ENCODE measurements at regions not wholly inside any gene's neighbourhood (a gene's known extent, or its start where the extent isn't known, plus 50 kb on each side); places are given as distances from the start of the nearest gene placed in this dataset.

- Histone ChIP-seq H3K9ac (ENCODE audit: low read depth, low read length) (no peak overlapping the region), H4K5ac (ENCODE audit: low read depth, low read length) (no peak overlapping the region), H3K9me3 (ENCODE audit: control insufficient read depth, insufficient read depth, low read length) (no peaks in the 10 kb centered on the region), H3K4ac (ENCODE audit: low read depth, low read length) (no peak overlapping the region), H3K4me2 (ENCODE audit: low read depth, low read length) (no peak overlapping the region), H3K27me3 (ENCODE audit: control insufficient read depth, insufficient read depth, low read length) (no peaks in the 10 kb centered on the region), H3K36me3 (ENCODE audit: control insufficient read depth, insufficient read depth, low read length) (no peaks in the 10 kb centered on the region), H2AK5ac (ENCODE audit: low read depth, low read length) (no peak overlapping the region), H4K20me1 (ENCODE audit: insufficient read depth, low read length) (no peaks in the 10 kb centered on the region), H3K4me1 (ENCODE audit: control insufficient read depth, insufficient read depth, low read length) (no peaks in the 10 kb centered on the region; the same call in 1 of the 2 replicates), H2AK9ac (replicated peaks; ENCODE audit: low read depth, low read length, poor library complexity) (no peak overlapping the region), H3K4me3 (ENCODE audit: insufficient read depth, low read depth, low read length) (no peak overlapping the region), H2BK15ac (ENCODE audit: low read depth, low read length) (no peak overlapping the region), H4K8ac (ENCODE audit: low read depth in 2 of 2, low read length in 2 of 2) (no peak overlapping the region), H3K14ac (replicated peaks; ENCODE audit: low read depth, low read length) (no peak overlapping the region), H3K18ac (ENCODE audit: low read depth, low read length) (no peak overlapping the region), H2BK5ac (ENCODE audit: low read depth, low read length, poor library complexity, severe bottlenecking) (no peak overlapping the region), H3K79me1 (ENCODE audit: low read depth in 1 of 2, low read length in 2 of 2) (no peaks in the 10 kb centered on the region), H3K56ac (ENCODE audit: extremely low read depth, insufficient read depth, low read length) (no peak overlapping the region), H3K23ac (ENCODE audit: low read depth, low read length) (no peak overlapping the region), H2BK20ac (ENCODE audit: low read depth, low read length) (no peak overlapping the region), H2AFZ (replicated peaks; ENCODE audit: low read length, poor library complexity) (no peak overlapping the region), H4K91ac (ENCODE audit: insufficient read depth, low read depth, low read length) (no peak overlapping the region), H2BK120ac (ENCODE audit: low read depth, low read length) (no peak overlapping the region), H3K9me1 (ENCODE audit: insufficient read depth, low read length) (peaks cover 2% of the 10 kb centered on the region; the same call in 1 of the 2 replicates), H3K27ac (ENCODE audit: insufficient read depth, low read length) (no peak overlapping the region)
- TF ChIP-seq RCOR1 (IDR thresholded peaks at IDR 0.05; ENCODE audit: insufficient replicate concordance, low read length) (no peak), MAFK (IDR thresholded peaks at IDR 0.05; ENCODE audit: low read depth, low read length) (peak; percentile 33; the same call in 1 of the 2 replicates), SMC3 (IDR thresholded peaks at IDR 0.05; ENCODE audit: low read depth, low read length) (no peak), MXI1 (IDR thresholded peaks at IDR 0.05; ENCODE audit: borderline replicate concordance, low read depth, low read length) (no peak), BHLHE40 (IDR thresholded peaks at IDR 0.05; ENCODE audit: low read depth, low read length) (no peak)
- POLR2A ChIA-PET (ENCODE audit: unreplicated experiment) = no interaction called here
- dilution Hi-C loops (cut with HindIII; ENCODE audit: low sequenced_read_pairs, unreplicated experiment) (no loop called here), intact Hi-C loops (cut with micrococcal nuclease) (no loop called here), in situ Hi-C loops (cut with MboI; ENCODE audit: low sequenced_read_pairs) (no loop called here)
- CTCF ChIA-PET = no interaction called here
- no TSS peak for BruUV-seq (replicated peaks)
- no CpG with 5 or more reads among the region's 5 CpGs for WGBS, 2 experiments (ENCODE audit: extremely low coverage in 2 of 2, insufficient read length in 1 of 2)
- DNase-seq = peak; percentile 22
- peak; percentile 63 for ATAC-seq (ENCODE audit: low read depth)
These were observed 351.3 kb downstream of the JRKL start for GRCh38 chr11:96741068-96741467.

Measured in IMR-90 (cell line).